Testis (tissue), 2 donors: ENCODE measurements at regions not wholly inside any gene's neighbourhood (a gene's known extent, or its start where the extent isn't known, plus 50 kb on each side); places are given as distances from the start of the nearest gene placed in this dataset.
"Not testable (repeated sequence)": the region's sequence is repeated elsewhere in the genome, so short reads cannot be mapped to it uniquely, and the experiment has no call there.

ENCODE experiments used
- CTCF ChIP-seq, 3 experiments: fragments of 450-650 bp in 2 of 3; fragments of 200-600 bp in 1 of 3; sonication (generic) in 1 of 3; IDR thresholded peaks; one replicate each; pipeline ENCODE4 v1.5.1; 2016 to 2019; ENCODE audit warnings: antibody characterized with exemption in 3 of 3, mild to moderate bottlenecking in 2 of 3, moderate library complexity in 1 of 3
- POLR2A ChIP-seq: fragments of 450-650 bp; IDR thresholded peaks from one replicate; pipeline ENCODE4 v1.6.1; 2017; ENCODE audit warnings: antibody characterized with exemption, mild to moderate bottlenecking, moderate library complexity

GRCh38 chr18:1857281-1857680, 714.0 kb downstream of the METTL4 start:
- TF ChIP-seq CTCF (IDR thresholded peaks at IDR 0.05); POLR2A: not testable (repeated sequence)
